Smooth muscle cell (in vitro differentiated cells): ENCODE measurements at regions not wholly inside any gene's neighbourhood (a gene's known extent, or its start where the extent isn't known, plus 50 kb on each side); places are given as distances from the start of the nearest gene placed in this dataset.

Source experiments
- DNase-seq: peaks from one replicate; lab custom pipeline; 2025; ENCODE audit not compliant: unreplicated experiment; lab: John Stamatoyannopoulos, UW
- H2AFZ ChIP-seq: fragments of 200-600 bp; sonication (generic); 2 replicates; pipeline ENCODE4 v1.6.0; 2016; ENCODE audit warnings: antibody characterized with exemption, low read depth, mild to moderate bottlenecking
- H3F3A ChIP-seq: fragments of 200-600 bp; sonication (generic); 2 replicates; pipeline ENCODE4 v1.6.0; 2017; ENCODE audit warnings: antibody characterized with exemption, low read depth
- H3K27ac ChIP-seq: fragments of 200-600 bp; sonication (generic); 2 replicates; pipeline ENCODE4 v1.5.1; 2016; ENCODE audit warnings: low read depth, mild to moderate bottlenecking
- H3K27me3 ChIP-seq: fragments of 200-600 bp; sonication (generic); 2 replicates; pipeline ENCODE4 v1.6.1; 2016; ENCODE audit warnings: low read depth, mild to moderate bottlenecking
- H3K36me3 ChIP-seq: fragments of 200-600 bp; sonication (generic); 2 replicates; pipeline ENCODE4 v1.5.1; 2016; ENCODE audit warnings: low read depth
- H3K4me1 ChIP-seq: fragments of 200-600 bp; sonication (generic); 2 replicates; pipeline ENCODE4 v1.5.1; 2016; ENCODE audit warnings: low read depth
- H3K4me2 ChIP-seq: fragments of 200-600 bp; sonication (generic); 2 replicates; pipeline ENCODE4 v1.6.0; 2016; ENCODE audit warnings: mild to moderate bottlenecking
- H3K4me3 ChIP-seq: fragments of 200-600 bp; sonication (generic); 2 replicates; pipeline ENCODE4 v1.5.1; 2016; ENCODE audit warnings: mild to moderate bottlenecking
- H3K79me2 ChIP-seq: fragments of 200-600 bp; sonication (generic); 2 replicates; pipeline ENCODE4 v1.6.0; 2016; ENCODE audit warnings: low read depth, mild to moderate bottlenecking
- H3K9ac ChIP-seq: fragments of 200-600 bp; sonication (generic); 2 replicates; pipeline ENCODE4 v1.6.0; 2016; ENCODE audit warnings: low read depth
- H3K9me3 ChIP-seq: fragments of 200-600 bp; sonication (generic); replicated peaks from 2 replicates; pipeline ENCODE4 v1.5.1; 2016; ENCODE audit warnings: low read depth
- H4K20me1 ChIP-seq: fragments of 200-600 bp; sonication (generic); 2 replicates; pipeline ENCODE4 v1.6.0; 2016; ENCODE audit warnings: low read depth
- CTCF ChIP-seq: fragments of 200-600 bp; sonication (generic); IDR thresholded peaks from 2 replicates; pipeline ENCODE4 v1.5.1; 2017; ENCODE audit warnings: borderline replicate concordance, mild to moderate bottlenecking, antibody characterized with exemption; ENCODE audit not compliant: insufficient read depth, poor library complexity, severe bottlenecking
- WGBS: methylation state at CpG from one replicate; pipeline ENCODE4 v1.1.7; 2016; ENCODE audit warnings: low lambda C conversion rate; 5-methylcytosine and 5-hydroxymethylcytosine counted together

- Histone ChIP-seq H2AFZ (no peak overlapping the region), H3K36me3 (no peaks in the 10 kb centered on the region), H3K4me1 (peaks cover 7% of the 10 kb centered on the region), H3K27ac (no peak overlapping the region), H3K9ac (no peak overlapping the region), H3K4me2 (no peak overlapping the region), H3K27me3 (no peaks in the 10 kb centered on the region), H3K9me3 (no peaks in the 10 kb centered on the region), H3K4me3 (no peak overlapping the region), H3K79me2 (peaks cover 80% of the 10 kb centered on the region), H4K20me1 (peaks cover 93% of the 10 kb centered on the region), H3F3A (peaks cover 23% of the 10 kb centered on the region)
- 90% methylated on average over 15 of the region's 15 CpGs for WGBS
- DNase-seq = no peak
- no peak for TF ChIP-seq CTCF
Observed at GRCh38 chr17:77328823-77329740, 188.3 kb downstream of the SEC14L1 start.

- 94% methylated on average over 18 of the region's 21 CpGs for WGBS
- H3K9ac ChIP-seq = no peak overlapping the region
- H3F3A ChIP-seq = peaks cover 17% of the 10 kb centered on the region
- H4K20me1 ChIP-seq = peaks cover 87% of the 10 kb centered on the region
- H3K4me2 ChIP-seq = no peak overlapping the region
- H3K9me3 ChIP-seq = no peaks in the 10 kb centered on the region
- H3K4me3 ChIP-seq = no peak overlapping the region
- no peaks in the 10 kb centered on the region for H3K27me3 ChIP-seq
- no peak for DNase-seq
- peaks cover 88% of the 10 kb centered on the region for H3K79me2 ChIP-seq
- H3K27ac ChIP-seq = no peak overlapping the region
- no peak overlapping the region for H2AFZ ChIP-seq
- TF ChIP-seq CTCF = no peak
- H3K4me1 ChIP-seq = peaks cover 7% of the 10 kb centered on the region
- H3K36me3 ChIP-seq = no peaks in the 10 kb centered on the region
Observed at GRCh38 chr17:77329741-77330531, 189.2 kb downstream of the SEC14L1 start.

DNA sequence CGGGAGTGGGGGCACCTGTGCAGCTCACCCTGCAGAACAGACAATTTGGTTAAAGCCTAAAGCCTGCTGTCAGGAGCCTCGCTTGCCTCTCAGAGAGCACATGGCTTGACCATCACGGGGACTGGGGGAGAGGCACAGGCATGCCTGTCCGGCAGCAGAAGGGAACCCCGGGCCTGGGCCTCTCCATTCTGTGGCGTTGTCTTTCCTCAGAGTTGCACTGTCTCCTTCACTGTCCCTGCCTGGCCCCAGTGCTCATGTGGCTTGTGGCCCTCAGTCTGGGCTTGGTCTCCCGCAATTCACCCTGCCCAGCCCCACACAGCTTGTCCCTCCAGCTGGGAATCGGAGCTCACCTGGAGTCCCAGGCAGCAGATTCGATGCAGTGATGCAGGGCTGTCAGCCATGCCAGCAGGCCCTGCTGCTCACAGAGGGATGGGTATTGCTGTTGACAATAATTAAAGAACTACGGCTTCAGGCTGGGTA lies 189.9 kb downstream of the SEC14L1 start:
- H3K27ac ChIP-seq = no peak overlapping the region
- H3F3A ChIP-seq = peaks cover 17% of the 10 kb centered on the region
- DNase-seq = no peak
- 80% methylated on average over 10 of the region's 10 CpGs for WGBS
- peaks cover 83% of the 10 kb centered on the region for H4K20me1 ChIP-seq
- H3K9me3 ChIP-seq = no peaks in the 10 kb centered on the region
- no peak overlapping the region for H3K9ac ChIP-seq
- H2AFZ ChIP-seq = no peak overlapping the region
- TF ChIP-seq CTCF = no peak
- no peak overlapping the region for H3K4me2 ChIP-seq
- peaks cover 7% of the 10 kb centered on the region for H3K4me1 ChIP-seq
- H3K27me3 ChIP-seq = no peaks in the 10 kb centered on the region
- H3K36me3 ChIP-seq = no peaks in the 10 kb centered on the region
- no peak overlapping the region for H3K4me3 ChIP-seq
- peaks cover 93% of the 10 kb centered on the region for H3K79me2 ChIP-seq
